Skin epidermis (tissue), 12 donors: ENCODE measurements at regions not wholly inside any gene's neighbourhood (a gene's known extent, or its start where the extent isn't known, plus 50 kb on each side); places are given as distances from the start of the nearest gene placed in this dataset.

Source experiments
- H3K27ac ChIP-seq, 21 experiments: fragments of 200-600 bp; sonication (generic) in 11 of 21; one replicate each; pipeline ENCODE4 v1.5.0; 2020; ENCODE audit warnings: mild to moderate bottlenecking in 3 of 21, inconsistent platforms in 2 of 21, moderate library complexity in 2 of 21
- H3K4me3 ChIP-seq, 7 experiments: fragments of 200-600 bp; sonication (generic) in 2 of 7; one replicate each; pipeline ENCODE4 v1.5.0; 2020; ENCODE audit warnings: inconsistent platforms in 2 of 7, mild to moderate bottlenecking in 2 of 7, moderate library complexity in 1 of 7

DNA sequence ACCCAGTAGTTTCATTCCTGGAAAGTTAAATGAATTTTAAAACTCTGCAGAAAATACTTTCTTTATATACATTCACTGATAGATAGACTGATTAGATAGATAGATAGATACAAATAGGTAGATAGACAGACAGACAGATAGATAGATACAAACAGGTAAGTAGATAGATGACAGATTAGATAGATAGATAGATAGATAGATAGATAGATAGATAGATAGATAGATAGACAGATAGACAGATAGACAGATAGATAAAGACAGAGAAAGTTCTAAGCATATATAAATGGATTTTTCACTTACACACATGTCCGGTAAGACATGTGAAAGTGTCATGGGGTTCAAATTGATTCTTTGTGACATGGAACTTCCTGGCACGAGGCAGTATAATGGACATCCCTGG lies 349.7 kb downstream of the CDK5RAP2 start:
- Histone ChIP-seq H3K4me3 (no peak overlapping the region), H3K27ac (no peak overlapping the region)

DNA sequence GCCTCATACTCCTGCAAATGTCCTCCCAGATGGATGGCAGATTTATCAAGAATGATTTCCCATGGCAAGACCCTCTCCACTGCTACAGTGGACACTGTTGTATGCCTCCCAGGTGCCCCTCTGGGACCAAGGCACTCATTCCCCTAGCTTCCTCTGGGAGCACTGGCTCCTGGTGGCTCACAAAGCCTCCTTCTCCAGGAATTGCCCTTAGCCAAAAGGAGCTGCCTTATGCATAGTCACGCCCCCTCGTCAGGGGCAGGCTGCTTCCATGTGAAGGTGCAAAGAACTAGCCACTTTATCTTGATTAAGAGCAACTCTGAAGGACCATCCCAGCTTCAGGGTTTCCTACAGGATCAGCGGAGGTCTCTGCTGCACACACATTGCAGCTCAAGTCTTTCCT lies 358.1 kb downstream of the CDK5RAP2 start:
- Histone ChIP-seq H3K4me3 (no peak overlapping the region), H3K27ac (no peak overlapping the region)

DNA sequence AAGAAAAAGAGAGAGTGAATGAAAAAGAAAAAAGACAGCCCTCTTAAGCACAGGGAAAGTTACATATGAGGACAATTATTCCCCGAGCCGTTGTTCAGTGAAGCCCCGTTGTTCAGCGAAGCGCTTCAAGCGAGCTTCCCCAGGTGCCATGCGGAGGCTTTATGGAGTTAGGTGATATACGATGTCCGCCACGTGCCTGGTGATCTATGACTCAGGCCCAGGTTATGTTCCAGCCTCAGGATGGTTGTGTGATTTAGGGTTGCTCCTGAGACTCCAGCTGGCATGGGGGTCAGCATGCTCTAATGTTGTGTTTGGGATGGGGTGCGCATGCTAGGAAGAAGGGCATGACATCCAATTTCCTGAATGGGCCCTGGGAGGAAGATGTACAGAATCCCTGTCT lies 365.6 kb downstream of the CDK5RAP2 start:
- no peak overlapping the region for H3K4me3 ChIP-seq

DNA sequence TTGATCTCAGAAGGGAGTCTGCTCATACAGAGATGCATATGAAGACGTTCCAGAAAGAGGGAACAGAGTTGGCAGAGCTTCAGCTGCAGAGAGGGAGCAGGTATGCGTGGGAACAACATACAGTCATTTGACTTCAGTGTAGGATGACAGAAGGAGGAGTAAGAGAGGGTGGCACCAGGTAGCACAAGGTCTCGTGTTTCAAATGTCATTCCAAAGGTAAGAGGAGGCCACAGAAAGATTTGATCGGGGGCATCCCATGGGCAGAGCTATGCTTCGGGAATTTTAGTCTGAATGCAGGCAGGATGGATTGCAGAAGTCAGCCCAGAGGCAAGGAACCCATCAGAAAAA lies 367.1 kb downstream of the CDK5RAP2 start:
- Histone ChIP-seq H3K4me3 (no peak overlapping the region), H3K27ac (no peak overlapping the region)

More for the DNA sequence above, 365.6 kb downstream of the CDK5RAP2 start:
- no peak overlapping the region for H3K27ac ChIP-seq

DNA sequence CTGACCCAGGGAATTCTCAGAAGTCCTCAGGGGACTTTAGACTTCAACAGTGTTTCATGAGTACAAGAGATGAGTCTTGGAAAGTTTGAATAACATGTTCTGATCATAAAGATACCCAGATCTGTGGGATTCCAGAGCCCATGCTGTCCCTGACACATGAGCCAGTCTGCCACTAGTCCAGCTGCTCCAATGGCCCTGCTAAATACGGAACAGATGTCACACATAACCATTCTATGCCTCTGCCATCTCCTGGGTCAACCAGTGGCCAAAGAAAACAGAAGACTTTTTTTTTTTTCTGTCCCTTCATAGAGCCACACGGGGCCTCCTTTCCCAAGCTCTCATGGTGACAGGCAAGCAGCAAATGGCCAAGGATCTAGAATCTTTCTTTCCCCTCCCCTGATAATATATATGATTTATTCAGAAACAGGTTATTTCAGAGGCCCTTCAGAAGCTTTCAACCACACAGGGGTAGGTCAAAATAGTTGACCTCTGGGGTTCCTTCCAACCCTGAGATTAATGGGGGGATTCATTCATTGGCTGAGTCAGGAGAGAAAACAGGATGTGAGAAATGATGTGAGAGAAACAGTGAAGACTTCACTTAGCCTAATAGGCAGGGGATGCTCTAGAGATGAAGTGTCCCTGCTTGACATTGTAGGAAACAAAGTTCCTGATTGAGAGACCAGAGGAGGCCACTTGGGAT lies 367.7 kb downstream of the CDK5RAP2 start:
- H3K27ac ChIP-seq, result no peak overlapping the region

DNA sequence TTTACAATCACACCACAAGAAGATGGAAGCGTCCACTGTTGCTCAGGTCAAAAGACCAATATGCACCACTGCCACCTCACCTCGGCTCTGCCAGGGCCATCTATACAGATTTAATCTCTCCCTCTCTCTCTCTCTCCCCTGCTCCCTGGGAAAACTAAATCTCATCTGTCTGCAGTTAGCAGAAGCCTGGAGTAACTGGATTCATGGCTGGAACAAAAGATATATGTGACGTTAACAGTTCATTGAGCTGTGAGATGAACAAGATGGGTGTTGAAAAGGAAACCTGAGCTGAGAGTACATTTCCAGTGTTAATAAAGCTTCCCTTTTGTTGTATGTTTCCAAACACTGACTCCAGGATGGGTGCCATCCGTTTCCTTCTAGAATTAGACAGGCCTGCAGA lies 369.7 kb downstream of the CDK5RAP2 start:
- Histone ChIP-seq H3K27ac (no peak overlapping the region), H3K4me3 (no peak overlapping the region)

More for the DNA sequence above, 367.7 kb downstream of the CDK5RAP2 start:
- no peak overlapping the region for H3K4me3 ChIP-seq

DNA sequence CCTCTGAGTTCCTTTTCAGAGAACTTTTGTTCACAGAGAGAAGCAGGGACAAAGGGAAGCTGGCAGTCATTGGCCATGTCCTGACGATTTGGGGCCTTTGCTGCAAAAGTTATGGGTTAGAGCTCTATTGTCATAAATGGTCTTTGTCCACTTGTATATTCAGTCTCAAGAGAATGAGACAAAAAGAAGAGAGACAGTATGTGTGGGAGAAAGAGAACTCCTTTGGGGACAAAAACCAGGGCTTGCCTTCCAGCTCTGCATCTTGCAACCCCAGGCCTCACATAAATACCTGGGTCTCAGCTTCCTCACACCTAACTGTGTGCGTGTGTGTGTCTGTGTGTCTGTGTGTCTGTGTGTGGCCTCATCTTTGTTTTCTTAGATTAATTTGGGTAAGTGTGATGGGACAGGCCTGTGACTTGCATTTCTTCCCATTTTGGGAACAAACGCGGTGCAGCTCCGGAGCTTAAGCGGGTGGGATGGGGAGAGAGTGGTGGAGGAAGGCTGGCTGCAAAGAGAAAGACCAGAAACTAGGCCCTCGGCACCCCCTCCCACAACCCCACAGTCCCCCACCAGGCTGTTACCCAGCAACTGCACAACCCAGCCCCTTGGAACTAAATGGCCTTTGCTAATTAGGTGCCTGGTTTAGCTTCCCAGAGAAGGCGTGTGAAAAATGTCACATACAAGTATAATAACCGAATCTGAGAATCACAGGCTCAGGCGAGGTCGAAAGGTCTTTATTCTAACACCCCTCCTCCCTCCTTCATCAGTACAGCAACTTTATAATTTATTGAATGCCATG lies 376.9 kb downstream of the CDK5RAP2 start:
- Histone ChIP-seq H3K4me3 (no peak overlapping the region), H3K27ac (no peak overlapping the region)

DNA sequence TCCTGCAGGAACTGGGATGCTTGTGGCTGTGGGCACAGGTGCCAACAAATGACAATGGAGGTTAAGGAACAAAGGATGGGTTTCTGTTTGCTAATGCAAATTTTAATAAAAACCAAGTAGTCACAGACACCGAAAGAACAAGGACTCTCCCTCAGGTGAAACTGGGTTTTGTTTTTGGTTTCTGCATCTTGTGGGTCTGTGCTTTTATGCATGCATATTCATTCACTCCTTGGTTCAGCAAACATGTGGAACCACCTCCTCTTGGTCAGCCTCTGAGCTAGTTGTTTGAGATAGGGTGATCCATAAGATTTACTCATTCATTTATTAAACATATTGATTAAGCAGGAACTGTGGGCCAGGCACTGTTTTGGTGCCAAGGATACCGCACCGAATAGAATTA lies 381.9 kb downstream of the CDK5RAP2 start:
- no peak overlapping the region for H3K27ac ChIP-seq
- no peak overlapping the region for H3K4me3 ChIP-seq

DNA sequence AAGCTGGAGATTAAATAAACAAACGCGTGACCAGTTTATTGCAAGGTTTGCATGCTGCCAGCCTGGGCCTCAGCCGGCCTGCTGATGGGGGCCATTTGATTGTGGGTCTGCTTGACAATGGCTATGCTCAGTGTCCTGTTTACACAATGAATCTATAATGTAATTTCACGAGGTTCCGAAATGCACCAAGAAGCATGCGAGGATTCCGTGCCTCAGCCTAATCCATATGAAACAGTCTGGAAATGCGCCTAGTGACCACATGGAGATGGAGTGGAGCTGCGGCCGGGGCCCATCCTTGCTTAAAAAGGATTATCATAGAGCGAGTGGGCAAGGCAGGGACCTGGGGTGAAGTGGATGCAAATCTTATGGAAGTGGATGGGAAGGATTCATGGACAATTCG lies 382.4 kb downstream of the CDK5RAP2 start:
- Histone ChIP-seq H3K4me3 (no peak overlapping the region), H3K27ac (peak overlapping the region in 1 of 21 experiments; percentile 13)

DNA sequence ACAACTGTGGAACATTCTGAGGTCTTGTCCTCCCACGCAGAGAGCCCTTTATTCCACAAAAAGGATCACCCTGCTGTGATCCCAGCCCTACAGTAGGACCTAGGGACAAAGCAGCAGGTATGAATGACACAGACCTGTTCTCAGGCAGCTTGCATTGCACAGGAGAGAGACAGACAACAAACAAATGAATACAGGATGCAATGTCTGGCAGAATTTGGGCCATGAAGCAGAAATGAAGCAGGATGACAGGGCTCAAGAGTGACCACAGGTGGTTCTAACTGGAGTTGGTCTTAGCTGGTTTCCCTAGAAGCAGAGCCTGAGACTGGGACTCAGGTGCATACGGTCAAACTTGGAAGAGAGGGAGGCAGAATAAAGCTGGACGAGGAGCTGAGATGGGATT lies 388.8 kb downstream of the CDK5RAP2 start:
- Histone ChIP-seq H3K27ac (no peak overlapping the region), H3K4me3 (no peak overlapping the region)

DNA sequence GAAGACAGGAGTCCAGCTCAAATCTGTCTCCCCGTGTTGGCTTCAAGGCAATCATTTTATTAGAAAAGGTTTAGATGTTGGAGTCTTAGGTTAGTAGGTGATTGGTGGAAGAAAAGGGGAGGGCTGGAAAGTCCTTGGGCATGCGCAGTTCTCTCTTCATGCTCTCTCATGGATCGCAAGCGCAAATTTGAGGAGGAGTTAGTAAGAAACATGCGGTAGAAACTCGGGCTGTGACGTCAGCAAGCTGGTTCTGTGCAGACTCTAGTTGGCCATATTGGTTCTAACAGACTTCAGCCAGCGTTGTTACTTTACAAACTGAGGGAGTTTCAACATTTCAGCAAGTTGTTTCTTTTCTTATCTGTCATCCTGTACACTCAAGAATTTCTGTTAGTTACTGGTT lies 392.2 kb downstream of the CDK5RAP2 start:
- Histone ChIP-seq H3K27ac (no peak overlapping the region), H3K4me3 (no peak overlapping the region)

DNA sequence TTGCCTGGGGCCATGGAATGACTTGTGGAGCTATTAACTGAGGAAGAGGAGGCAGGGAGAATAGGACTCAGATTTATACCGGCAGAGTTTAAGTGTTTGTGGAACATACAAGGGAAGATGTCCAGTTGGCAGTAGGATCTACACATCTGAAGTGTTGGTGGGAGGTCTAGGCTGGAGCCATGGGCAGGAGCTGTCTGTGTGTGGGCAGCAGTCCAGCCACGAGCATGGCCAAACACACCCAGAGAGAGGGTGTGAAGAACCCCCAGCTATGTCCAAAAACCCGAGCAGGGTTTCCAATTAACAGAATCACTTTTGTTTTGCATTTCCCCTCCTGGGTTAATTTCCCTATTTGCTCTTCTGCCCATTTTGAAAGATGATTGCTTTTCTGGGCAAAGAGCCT lies 393.7 kb downstream of the CDK5RAP2 start:
- no peak overlapping the region for H3K27ac ChIP-seq
- H3K4me3 ChIP-seq, result no peak overlapping the region

DNA sequence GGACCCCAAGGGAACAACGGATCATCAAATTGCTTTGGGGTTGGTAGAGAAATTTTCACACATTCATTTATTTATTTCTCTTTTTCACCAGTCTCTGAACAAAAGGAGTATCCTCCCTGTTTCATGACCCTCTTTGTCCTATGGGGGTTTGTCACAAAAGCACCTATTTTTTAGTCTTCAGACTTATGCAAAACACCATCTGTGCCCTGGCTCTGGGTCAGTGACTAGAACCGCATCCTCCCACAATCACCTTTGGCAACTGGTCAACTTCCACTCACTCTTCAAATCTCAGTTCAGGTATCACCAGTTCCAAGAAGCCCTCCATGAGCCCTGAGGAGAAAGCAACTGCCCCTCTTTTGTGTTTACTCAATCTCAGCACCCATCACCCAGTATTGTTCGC lies 395.7 kb downstream of the CDK5RAP2 start:
- Histone ChIP-seq H3K27ac (no peak overlapping the region), H3K4me3 (no peak overlapping the region)

DNA sequence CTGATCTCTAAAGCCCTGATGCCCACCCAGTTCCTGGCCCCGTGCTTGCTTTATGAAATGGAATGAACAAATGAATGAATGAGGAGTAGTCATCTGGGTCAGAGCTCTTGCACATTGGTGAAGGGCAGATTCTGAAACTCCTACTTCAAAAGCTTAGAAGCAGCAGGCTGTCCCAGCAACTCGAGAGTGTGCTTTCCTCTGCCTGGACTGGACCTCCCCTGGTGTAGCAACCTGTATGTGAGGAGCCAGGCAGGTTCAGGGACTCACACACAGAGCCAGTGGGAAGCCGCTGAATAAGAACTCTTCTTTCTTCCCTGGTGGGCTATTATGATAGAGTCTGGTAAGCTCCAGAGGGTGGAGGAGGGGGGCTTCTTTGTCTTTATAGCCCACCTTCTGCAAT lies 396.4 kb downstream of the CDK5RAP2 start:
- no peak overlapping the region for H3K4me3 ChIP-seq
- H3K27ac ChIP-seq, result no peak overlapping the region

DNA sequence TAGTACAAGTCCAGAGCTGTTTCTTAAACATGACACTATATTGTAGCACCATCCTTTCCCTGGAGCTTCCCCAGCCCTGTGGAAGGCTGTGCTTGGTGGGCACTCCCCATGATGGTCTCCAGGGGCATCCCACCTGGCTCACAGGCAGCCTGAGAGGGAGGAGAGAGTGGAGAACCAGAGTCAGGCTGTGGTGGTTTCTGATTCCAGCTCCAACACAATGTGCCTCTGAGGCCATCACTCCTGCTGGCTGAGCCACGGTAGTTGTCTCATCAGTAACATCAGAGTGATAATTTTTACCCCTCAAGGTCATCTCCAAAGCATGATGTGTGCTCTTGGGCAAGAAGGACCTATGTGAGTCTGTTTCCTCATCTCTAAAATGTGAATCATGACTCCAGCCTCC lies 398.0 kb downstream of the CDK5RAP2 start:
- Histone ChIP-seq H3K4me3 (no peak overlapping the region), H3K27ac (no peak overlapping the region)

DNA sequence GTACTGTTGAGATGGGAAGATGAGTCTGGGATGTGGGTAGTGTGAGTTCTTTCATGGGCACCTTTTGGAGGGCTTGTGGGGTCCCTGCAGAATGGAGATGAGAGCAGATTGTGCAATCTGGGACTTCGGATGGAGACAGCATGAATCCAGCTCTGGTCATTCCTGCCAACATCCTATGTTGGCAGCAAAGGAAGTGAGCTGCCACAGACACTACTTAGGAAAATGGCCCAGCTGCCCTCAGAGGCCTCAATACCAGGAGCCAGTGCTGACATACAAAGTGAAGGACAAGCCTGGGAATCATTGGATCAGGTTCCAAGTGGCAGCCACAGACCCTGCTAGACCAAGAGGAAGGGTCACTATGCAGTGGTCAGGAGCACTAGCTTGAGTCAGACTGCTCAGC lies 402.8 kb downstream of the CDK5RAP2 start:
- H3K27ac ChIP-seq, result no peak overlapping the region
- H3K4me3 ChIP-seq, result no peak overlapping the region

DNA sequence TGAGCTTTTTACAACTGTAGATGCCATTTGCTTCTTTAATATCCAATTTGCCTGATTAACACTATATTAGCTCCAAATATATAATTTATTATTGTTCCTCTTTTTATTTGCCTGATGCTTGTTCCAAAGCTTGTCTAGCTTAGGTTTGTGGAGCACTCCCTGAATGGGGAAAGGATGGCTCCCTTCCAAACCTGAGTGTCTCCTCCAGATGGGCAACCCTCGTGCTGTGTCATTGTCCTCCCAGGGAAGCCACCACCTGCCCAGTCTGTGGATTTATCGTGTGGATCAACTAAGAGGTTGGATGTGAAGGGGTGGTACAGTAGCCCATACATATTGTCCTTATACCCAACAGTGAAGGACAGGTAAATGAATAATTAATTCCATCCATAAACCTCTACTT lies 404.9 kb downstream of the CDK5RAP2 start:
- H3K4me3 ChIP-seq, result no peak overlapping the region
- no peak overlapping the region for H3K27ac ChIP-seq

DNA sequence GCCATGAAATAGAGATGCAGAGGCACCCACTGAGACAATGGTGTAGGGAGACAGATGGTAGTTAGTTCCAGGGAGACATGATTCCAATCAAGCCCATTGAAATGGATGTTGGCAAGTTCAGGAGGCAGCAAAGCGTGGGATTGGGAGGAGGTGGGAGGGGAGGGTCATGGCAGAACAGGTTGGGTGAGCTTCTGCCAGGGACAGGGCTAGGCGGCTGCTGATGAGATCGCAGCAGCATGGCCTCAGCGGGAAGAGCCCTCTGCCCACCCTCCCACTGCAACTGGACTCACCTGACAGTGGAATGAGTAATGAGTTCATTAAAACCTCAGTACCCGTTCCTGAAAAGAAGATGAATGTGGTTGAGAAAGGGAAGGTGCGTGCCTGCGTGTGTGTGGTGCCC lies 418.2 kb downstream of the CDK5RAP2 start:
- no peak overlapping the region for H3K27ac ChIP-seq

DNA sequence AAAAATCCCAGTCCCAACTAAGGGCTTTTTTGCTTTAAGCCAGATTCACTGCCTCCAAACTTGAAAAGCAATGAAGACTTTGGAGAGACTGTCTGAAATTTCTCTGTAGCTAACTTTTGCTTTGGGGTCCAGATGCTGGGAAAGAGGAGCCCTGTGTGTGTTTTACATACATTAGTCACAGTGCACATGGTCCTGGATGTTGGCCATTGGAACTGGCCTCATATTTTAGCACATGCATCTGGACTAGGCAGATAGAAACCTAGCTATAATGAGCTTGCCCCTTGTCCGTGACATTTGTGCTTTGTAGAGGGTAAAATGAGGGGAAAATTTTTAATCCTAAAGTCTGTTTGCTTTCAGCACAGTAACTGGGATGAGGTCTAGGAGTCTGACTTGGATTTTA lies 421.7 kb downstream of the CDK5RAP2 start:
- Histone ChIP-seq H3K27ac (no peak overlapping the region), H3K4me3 (no peak overlapping the region)

More for the DNA sequence above, 418.2 kb downstream of the CDK5RAP2 start:
- no peak overlapping the region for H3K4me3 ChIP-seq

DNA sequence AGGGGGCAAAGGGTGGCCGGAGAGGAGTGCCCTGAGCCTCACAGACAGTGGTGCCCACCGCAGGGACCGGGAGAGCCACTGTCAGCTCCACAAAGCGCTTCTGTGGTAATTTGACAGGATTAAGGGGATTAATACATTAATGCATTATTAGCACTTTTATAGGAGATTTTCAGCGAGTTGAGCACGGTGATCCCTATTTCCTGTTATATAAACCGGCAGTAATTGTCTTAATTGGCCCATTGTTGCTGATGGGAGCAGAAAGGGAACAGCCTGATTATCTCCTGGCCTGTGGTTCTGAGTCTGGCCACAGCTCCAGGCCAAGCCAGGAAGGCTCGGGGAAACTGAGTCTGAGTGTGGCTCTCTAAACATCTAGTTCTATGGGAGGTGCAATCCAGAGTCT lies 423.6 kb downstream of the CDK5RAP2 start:
- H3K4me3 ChIP-seq, result no peak overlapping the region
- no peak overlapping the region for H3K27ac ChIP-seq

DNA sequence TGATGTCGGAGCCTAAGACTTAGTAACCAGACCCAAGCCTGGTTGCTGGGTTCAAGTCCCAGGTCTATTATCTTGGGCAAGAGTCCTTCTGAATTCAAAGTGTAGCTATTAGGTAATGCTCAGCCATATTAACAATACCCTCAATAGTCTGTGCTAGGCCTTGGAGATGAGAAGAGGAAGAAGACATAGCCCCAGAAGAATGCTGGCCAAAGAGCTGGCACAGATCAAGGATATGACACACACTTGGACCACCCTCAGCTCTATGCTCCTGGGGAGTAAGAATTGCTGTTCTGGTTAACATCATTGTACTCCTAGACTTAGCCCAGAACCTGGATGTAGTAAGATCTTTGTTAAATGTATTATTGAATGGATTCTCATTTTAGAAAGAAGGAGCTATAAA lies 426.7 kb downstream of the CDK5RAP2 start:
- no peak overlapping the region for H3K4me3 ChIP-seq
- no peak overlapping the region for H3K27ac ChIP-seq

DNA sequence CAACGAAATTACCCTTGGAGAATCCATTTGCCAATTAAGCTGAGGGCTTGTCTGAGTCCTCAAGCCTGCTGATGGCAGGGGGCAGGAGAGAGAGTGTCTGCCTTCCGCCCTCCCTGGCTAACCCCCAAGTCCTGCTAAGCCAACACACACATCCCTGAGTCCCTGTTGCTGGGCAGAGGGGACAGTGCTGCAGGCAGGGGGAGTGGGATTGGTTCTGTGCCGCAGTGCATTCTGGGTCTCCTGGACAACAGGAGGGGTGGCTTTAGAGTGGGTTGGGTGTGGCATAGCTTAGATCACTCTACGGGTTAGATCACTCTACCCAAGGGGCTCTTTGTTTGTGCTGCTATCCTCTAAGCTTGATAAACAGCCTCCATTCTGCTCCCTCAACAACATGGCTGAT lies 427.7 kb downstream of the CDK5RAP2 start:
- H3K27ac ChIP-seq, result no peak overlapping the region
- H3K4me3 ChIP-seq, result no peak overlapping the region
